GM21786 (cell line): ENCODE measurements at regions not wholly inside any gene's neighbourhood (a gene's known extent, or its start where the extent isn't known, plus 50 kb on each side); places are given as distances from the start of the nearest gene placed in this dataset.

Experiments used
- ATAC-seq: cut with Tn5 transposase; IDR thresholded peaks from one replicate; pipeline ENCODE4 v1.9.1; 2021; ENCODE audit not compliant: unreplicated experiment

- no peak for ATAC-seq
Observed at GRCh38 chr18:76255070-76255683, 239.9 kb downstream of the ZNF516 start.

- no peak for ATAC-seq
Observed at GRCh38 chr18:76252880-76253279, 242.2 kb downstream of the ZNF516 start.

- ATAC-seq = no peak
Observed at GRCh38 chr18:76252139-76252538, 242.9 kb downstream of the ZNF516 start.

- ATAC-seq = no peak
Observed at GRCh38 chr18:76251691-76252090, 243.4 kb downstream of the ZNF516 start.

GRCh38 chr18:76246590-76246989 is 248.5 kb downstream of the ZNF516 start:
- no peak for ATAC-seq

- no peak for ATAC-seq
Observed at GRCh38 chr18:76234676-76235060, 260.4 kb downstream of the ZNF516 start.

- no peak for ATAC-seq
Observed at GRCh38 chr18:76233876-76234675, 261.0 kb downstream of the ZNF516 start.

GRCh38 chr18:76233406-76233805 is 261.6 kb downstream of the ZNF516 start:
- no peak for ATAC-seq

GRCh38 chr18:76232779-76233178 is 262.3 kb downstream of the ZNF516 start:
- no peak for ATAC-seq

GRCh38 chr18:76232010-76232409 is 263.0 kb downstream of the ZNF516 start:
- ATAC-seq = no peak

GRCh38 chr18:76231402-76231801 is 263.6 kb downstream of the ZNF516 start:
- no peak for ATAC-seq

- no peak for ATAC-seq
Observed at GRCh38 chr18:76230791-76231190, 264.3 kb downstream of the ZNF516 start.

- ATAC-seq = no peak
Observed at GRCh38 chr18:76228716-76229115, 266.3 kb downstream of the ZNF516 start.

GRCh38 chr18:76227759-76228158 is 267.3 kb downstream of the ZNF516 start:
- ATAC-seq = no peak

- no peak for ATAC-seq
Observed at GRCh38 chr18:76223403-76223802, 271.6 kb downstream of the ZNF516 start.

GRCh38 chr18:76219023-76219422 is 276.0 kb downstream of the ZNF516 start:
- no peak for ATAC-seq

- ATAC-seq = no peak
Observed at GRCh38 chr18:76216096-76216495, 278.9 kb downstream of the ZNF516 start.

- no peak for ATAC-seq
Observed at GRCh38 chr18:76213991-76214390, 281.1 kb downstream of the ZNF516 start.

GRCh38 chr18:76212960-76213359 is 282.1 kb downstream of the ZNF516 start:
- no peak for ATAC-seq

GRCh38 chr18:76209597-76209996 is 285.4 kb downstream of the ZNF516 start:
- ATAC-seq = no peak

GRCh38 chr18:76208678-76209306 is 286.2 kb downstream of the ZNF516 start:
- ATAC-seq = no peak

- ATAC-seq = no peak
Observed at GRCh38 chr18:76205906-76206305, 289.1 kb downstream of the ZNF516 start.
